ENCODE measurements at regions not wholly inside any gene's neighbourhood (a gene's known extent, or its start where the extent isn't known, plus 50 kb on each side); places are given as distances from the start of the nearest gene placed in this dataset.

DNA sequence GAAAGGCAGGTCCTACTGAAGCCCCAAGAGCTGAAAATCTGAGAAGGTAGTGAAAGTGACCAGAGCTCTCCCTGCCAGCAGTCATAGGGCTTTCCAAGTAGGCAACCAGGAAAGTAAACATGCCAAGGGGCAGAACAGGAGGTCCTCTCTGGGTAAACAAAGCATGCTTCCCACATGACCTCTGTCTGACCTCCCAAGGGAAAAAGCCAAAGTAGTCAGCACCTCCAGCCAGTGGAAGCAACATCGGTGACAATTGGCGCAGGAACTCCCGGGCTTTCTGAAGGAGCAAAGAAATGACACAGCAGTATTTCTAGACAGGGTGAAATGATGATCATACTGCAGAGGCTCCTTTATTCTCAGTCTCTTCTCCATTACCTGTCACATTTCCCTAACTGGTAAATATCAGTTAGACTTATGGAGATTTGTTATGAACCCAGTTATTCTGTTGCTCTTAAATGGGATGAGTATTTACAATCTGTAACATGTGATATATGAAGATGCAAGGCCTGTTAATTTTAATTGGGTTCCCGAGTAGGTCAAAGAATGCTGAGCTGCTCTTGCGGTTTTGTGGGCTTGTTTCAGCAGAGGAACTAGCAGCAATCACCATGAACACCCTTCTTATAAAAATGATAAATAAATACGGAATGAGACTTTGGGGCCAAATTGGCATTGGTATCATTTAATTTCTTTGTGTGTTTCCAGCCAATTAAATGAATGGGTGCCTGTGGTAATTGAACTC is 321.0 kb downstream of the RND3 start:
- H3K27ac ChIP-seq, result peak overlapping the region; percentile 71
- TF ChIP-seq, protein P1, sequence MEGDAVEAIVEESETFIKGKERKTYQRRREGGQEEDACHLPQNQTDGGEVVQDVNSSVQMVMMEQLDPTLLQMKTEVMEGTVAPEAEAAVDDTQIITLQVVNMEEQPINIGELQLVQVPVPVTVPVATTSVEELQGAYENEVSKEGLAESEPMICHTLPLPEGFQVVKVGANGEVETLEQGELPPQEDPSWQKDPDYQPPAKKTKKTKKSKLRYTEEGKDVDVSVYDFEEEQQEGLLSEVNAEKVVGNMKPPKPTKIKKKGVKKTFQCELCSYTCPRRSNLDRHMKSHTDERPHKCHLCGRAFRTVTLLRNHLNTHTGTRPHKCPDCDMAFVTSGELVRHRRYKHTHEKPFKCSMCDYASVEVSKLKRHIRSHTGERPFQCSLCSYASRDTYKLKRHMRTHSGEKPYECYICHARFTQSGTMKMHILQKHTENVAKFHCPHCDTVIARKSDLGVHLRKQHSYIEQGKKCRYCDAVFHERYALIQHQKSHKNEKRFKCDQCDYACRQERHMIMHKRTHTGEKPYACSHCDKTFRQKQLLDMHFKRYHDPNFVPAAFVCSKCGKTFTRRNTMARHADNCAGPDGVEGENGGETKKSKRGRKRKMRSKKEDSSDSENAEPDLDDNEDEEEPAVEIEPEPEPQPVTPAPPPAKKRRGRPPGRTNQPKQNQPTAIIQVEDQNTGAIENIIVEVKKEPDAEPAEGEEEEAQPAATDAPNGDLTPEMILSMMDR (conservative IDR thresholded peaks at IDR 0.05), result no peak
- no peak for TF ChIP-seq ZFX (IDR thresholded peaks at IDR 0.05)

DNA sequence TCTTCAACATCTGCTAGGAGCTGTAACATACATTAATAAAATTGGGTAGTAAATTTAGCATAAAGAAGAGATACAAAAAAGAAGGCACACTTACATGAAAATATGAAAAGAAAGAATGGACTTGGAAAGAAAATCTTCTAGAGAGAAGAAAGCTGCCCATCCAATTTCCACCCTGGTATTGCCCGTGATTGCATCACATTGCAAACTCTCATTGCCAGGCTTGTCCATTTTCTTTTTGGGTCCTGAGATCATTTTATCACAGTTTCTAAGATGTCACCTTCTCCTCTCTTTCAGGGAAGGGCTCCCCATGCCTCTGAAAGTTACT is 321.5 kb downstream of the RND3 start:
- peak overlapping the region; percentile 71 for H3K27ac ChIP-seq
- TF ChIP-seq, protein P1 (conservative IDR thresholded peaks at IDR 0.05), result no peak
- TF ChIP-seq ZFX (IDR thresholded peaks at IDR 0.05), result no peak

DNA sequence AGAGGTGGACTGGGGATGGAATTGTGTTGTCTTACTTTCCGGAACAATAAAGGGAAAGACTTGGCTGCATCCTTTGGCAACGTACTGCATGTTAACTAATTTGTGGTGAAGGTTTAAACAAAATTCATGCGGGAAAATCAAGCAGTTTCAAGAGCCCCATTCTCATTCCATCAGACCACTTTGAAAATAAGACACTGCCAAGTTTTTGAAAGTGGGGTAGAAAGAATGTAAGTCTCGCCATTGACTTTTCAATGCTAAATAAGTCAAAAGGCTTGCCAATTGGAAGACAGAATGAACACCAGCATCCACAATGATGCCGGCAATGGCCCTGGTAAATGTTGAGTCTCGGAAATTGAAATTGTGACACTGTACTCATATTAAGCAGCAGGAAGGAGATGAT is 322.0 kb downstream of the RND3 start:
- TF ChIP-seq, protein P1 (conservative IDR thresholded peaks at IDR 0.05), result no peak
- TF ChIP-seq ZFX (IDR thresholded peaks at IDR 0.05), result no peak
- H3K27ac ChIP-seq, result no peak overlapping the region

DNA sequence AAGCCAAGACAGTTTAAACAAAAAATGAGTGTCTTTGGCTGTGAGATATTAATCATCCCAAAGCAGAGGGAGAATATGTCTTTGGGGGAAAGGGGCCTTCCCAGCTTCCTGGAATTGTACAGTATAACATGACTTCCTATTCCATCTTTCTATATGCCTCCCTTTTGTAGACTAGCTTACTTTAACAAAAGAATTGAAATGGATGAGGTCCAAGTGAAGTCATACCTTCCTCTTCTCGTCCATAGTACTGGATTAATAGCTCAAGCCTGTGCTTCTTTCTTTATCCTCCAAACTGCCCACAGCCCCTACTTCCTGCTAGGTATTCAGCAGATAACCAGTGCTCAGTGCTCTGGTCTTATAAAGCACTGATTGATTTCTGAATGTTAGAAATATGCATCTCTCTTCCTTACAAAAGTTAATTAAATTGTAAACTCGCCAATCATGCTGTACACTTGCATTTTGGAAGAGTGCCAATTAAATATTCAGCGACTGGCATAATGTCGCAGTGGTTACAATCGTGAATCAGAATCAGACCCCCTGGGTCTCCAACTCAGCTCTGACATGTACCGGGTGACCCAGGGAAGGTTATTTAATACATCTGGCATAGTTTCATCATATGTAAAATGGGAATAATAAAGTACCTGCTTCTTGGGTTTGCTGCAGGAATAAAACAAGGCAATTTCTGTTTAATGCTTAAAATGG is 325.1 kb downstream of the RND3 start:
- TF ChIP-seq, protein P1 (conservative IDR thresholded peaks at IDR 0.05), result no peak
- TF ChIP-seq ZFX (IDR thresholded peaks at IDR 0.05), result no peak

DNA sequence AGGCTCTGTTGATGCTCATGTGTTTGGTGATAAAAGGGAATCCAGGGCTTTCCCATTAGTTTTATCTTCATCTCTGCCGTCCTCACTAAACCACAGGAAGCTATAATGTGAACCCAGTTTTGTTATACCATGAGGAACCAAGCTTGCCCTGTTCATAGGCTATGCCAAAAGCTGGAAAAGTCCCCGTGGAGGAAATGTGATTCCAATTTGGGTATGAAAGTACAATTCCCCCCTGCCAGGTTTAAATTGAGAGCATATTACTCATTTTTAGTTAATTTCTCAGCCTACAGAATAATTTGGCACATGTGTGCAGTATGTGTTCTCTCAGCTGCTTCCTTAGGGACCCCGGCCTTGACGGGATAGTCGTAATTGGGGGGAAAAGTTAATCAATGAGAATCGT is 327.4 kb downstream of the RND3 start:
- H3K27ac ChIP-seq, result no peak overlapping the region
- TF ChIP-seq, protein P1 (conservative IDR thresholded peaks at IDR 0.05), result no peak
- TF ChIP-seq ZFX (IDR thresholded peaks at IDR 0.05), result no peak

More for the DNA sequence above, 325.1 kb downstream of the RND3 start:
- H3K27ac ChIP-seq, result no peak overlapping the region

DNA sequence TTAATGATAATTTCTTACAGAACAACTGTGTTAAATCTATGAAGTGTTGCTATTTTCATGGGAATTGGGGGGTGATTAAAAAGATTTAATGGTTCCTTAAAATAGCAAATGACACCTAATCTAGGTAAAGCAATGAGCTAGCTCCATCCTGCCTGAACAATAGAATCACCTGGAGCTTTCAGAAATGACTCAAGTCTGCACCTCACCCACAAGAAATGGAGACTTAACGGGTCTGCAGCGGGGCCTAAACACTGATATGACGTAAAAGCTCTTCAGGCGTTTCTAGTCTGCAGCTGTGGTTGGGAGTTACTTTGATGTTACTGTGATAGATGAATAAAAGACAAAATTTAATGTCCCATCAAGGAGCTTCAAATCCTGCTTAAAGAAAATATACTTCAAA is 328.2 kb downstream of the RND3 start:
- H3K27ac ChIP-seq, result no peak overlapping the region
- TF ChIP-seq, protein P1 (conservative IDR thresholded peaks at IDR 0.05), result no peak
- no peak for TF ChIP-seq ZFX (IDR thresholded peaks at IDR 0.05)

DNA sequence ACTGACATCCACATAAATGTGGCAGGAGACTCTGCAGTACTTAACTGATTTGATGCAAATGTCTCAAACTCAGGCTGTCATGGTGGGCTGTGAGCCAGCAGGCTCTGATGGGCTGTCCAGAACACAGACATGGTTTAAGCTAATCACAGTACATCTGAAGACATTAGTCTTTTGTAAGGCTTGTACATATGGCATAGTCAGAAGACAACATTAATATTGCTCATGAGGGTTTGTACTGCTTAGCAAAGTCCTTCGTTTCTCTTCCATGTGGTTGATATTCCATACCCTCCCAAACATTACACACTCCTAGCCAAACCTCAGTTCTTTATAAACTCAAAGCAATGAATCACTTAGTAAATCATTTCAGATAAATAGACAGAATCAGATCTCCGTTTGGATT is 330.6 kb downstream of the RND3 start:
- H3K27ac ChIP-seq, result no peak overlapping the region
- no peak for TF ChIP-seq ZFX (IDR thresholded peaks at IDR 0.05)
- TF ChIP-seq, protein P1 (conservative IDR thresholded peaks at IDR 0.05), result no peak

Data from C4-2B (cell line).